8988T (cell line): ENCODE measurements at regions not wholly inside any gene's neighbourhood (a gene's known extent, or its start where the extent isn't known, plus 50 kb on each side); places are given as distances from the start of the nearest gene placed in this dataset.
"Not testable (repeated sequence)": the region's sequence is repeated elsewhere in the genome, so short reads cannot be mapped to it uniquely, and the experiment has no call there.

Source experiments
- DNase-seq: peaks from one replicate; pipeline ENCODE4 v3.0.0; 2011

GRCh38 chr7:51386184-51386583 is 69.6 kb upstream of the COBL start:
- DNase-seq: not testable (repeated sequence)

- DNase-seq: not testable (repeated sequence)
Measured at GRCh38 chr7:51382243-51382642, 65.6 kb upstream of the COBL start.

GRCh38 chr7:51376420-51377092 is 59.9 kb upstream of the COBL start:
- DNase-seq: no peak

- no peak for DNase-seq
Measured at GRCh38 chr7:51374936-51375335, 58.3 kb upstream of the COBL start.

GRCh38 chr7:51373607-51374006 is 57.0 kb upstream of the COBL start:
- not testable (repeated sequence) for DNase-seq

- no peak for DNase-seq
Measured at GRCh38 chr7:51369746-51370145, 53.1 kb upstream of the COBL start.

- DNase-seq: not testable (repeated sequence)
Measured at GRCh38 chr7:51369228-51369627, 52.6 kb upstream of the COBL start.

- DNase-seq: no peak
Measured at GRCh38 chr7:51368334-51368733, 51.7 kb upstream of the COBL start.

- DNase-seq: no peak
Measured at GRCh38 chr7:51367614-51367968, 51.0 kb upstream of the COBL start.

- peak; percentile 58 for DNase-seq
Measured at GRCh38 chr7:51366930-51367613, 50.5 kb upstream of the COBL start.
